ENCODE measurements at regions not wholly inside any gene's neighbourhood (a gene's known extent, or its start where the extent isn't known, plus 50 kb on each side); places are given as distances from the start of the nearest gene placed in this dataset.

GRCh38 chr11:131219646-131220045, 150.8 kb upstream of the NTM start:
- Histone ChIP-seq H3K9me3 (no peaks in the 10 kb centered on the region), H3K27me3 (no peaks in the 10 kb centered on the region), H3K27ac (no peak overlapping the region), H3K36me3 (no peaks in the 10 kb centered on the region), H3K4me1 (no peaks in the 10 kb centered on the region), H3K4me3 (no peak overlapping the region)
- no peak for DNase-seq (ENCODE audit: extremely low spot score in 2 of 2)
- intact Hi-C loops (cut with DNase I): no loop called here
- TF ChIP-seq POLR2A (IDR thresholded peaks at IDR 0.05) (no peak), POLR2AphosphoS5 (IDR thresholded peaks at IDR 0.05; ENCODE audit: insufficient read depth in 1 of 2, low read depth in 1 of 2) (no peak), CTCF (IDR thresholded peaks at IDR 0.05) (no peak)

- no peak overlapping the region for H3K4me3 ChIP-seq
- no peaks in the 10 kb centered on the region for H3K9me3 ChIP-seq
- no peaks in the 10 kb centered on the region for H3K4me1 ChIP-seq
- H3K36me3 ChIP-seq: no peaks in the 10 kb centered on the region
- intact Hi-C loops (cut with DNase I): no loop called here
- H3K27ac ChIP-seq: no peak overlapping the region
- no peaks in the 10 kb centered on the region for H3K27me3 ChIP-seq
- TF ChIP-seq POLR2AphosphoS5 (IDR thresholded peaks at IDR 0.05; ENCODE audit: insufficient read depth in 1 of 2, low read depth in 1 of 2) (no peak), POLR2A (IDR thresholded peaks at IDR 0.05) (no peak), CTCF (IDR thresholded peaks at IDR 0.05) (no peak)
- no peak for DNase-seq (ENCODE audit: extremely low spot score in 2 of 2)
Measured at GRCh38 chr11:131223198-131223991, 147.0 kb upstream of the NTM start.

- DNase-seq (ENCODE audit: extremely low spot score in 2 of 2): no peak
- H3K9me3 ChIP-seq: no peaks in the 10 kb centered on the region
- no peak for TF ChIP-seq POLR2AphosphoS5 (IDR thresholded peaks at IDR 0.05; ENCODE audit: insufficient read depth in 1 of 2, low read depth in 1 of 2)
- no peak for TF ChIP-seq CTCF (IDR thresholded peaks at IDR 0.05)
- no peak for TF ChIP-seq POLR2A (IDR thresholded peaks at IDR 0.05)
- H3K4me1 ChIP-seq: no peaks in the 10 kb centered on the region
- H3K36me3 ChIP-seq: no peaks in the 10 kb centered on the region
- intact Hi-C loops (cut with DNase I): no loop called here
- no peak overlapping the region for H3K4me3 ChIP-seq
- no peak overlapping the region for H3K27ac ChIP-seq
- no peaks in the 10 kb centered on the region for H3K27me3 ChIP-seq
Measured at GRCh38 chr11:131228378-131228777, 142.0 kb upstream of the NTM start.

- H3K27ac ChIP-seq: no peak overlapping the region
Measured at GRCh38 chr11:131229221-131229620, 141.2 kb upstream of the NTM start.

More at GRCh38 chr11:131229221-131229620, 141.2 kb upstream of the NTM start:
- no peaks in the 10 kb centered on the region for H3K27me3 ChIP-seq
- TF ChIP-seq POLR2A (IDR thresholded peaks at IDR 0.05): no peak
- no peak for TF ChIP-seq POLR2AphosphoS5 (IDR thresholded peaks at IDR 0.05; ENCODE audit: insufficient read depth in 1 of 2, low read depth in 1 of 2)
- TF ChIP-seq CTCF (IDR thresholded peaks at IDR 0.05): no peak
- no peaks in the 10 kb centered on the region for H3K36me3 ChIP-seq
- no peaks in the 10 kb centered on the region for H3K4me1 ChIP-seq
- H3K4me3 ChIP-seq: no peak overlapping the region
- no peaks in the 10 kb centered on the region for H3K9me3 ChIP-seq
- no peak for DNase-seq (ENCODE audit: extremely low spot score in 2 of 2)
- intact Hi-C loops (cut with DNase I): no loop called here
